Colonic mucosa (tissue), 4 donors: ENCODE measurements at regions not wholly inside any gene's neighbourhood (a gene's known extent, or its start where the extent isn't known, plus 50 kb on each side); places are given as distances from the start of the nearest gene placed in this dataset.

Experiments
- DNase-seq: peaks from one replicate; pipeline ENCODE4 v3.0.0-alpha.2; 2020
- H3K27ac ChIP-seq: fragments of 200-600 bp; one replicate; pipeline ENCODE4 v1.8.0; 2021
- H3K27me3 ChIP-seq: fragments of 200-600 bp; one replicate; pipeline ENCODE4 v1.8.0; 2021
- H3K36me3 ChIP-seq: fragments of 200-600 bp; one replicate; pipeline ENCODE4 v1.8.0; 2021
- H3K4me1 ChIP-seq: fragments of 200-600 bp; one replicate; pipeline ENCODE4 v1.8.0; 2021; ENCODE audit warnings: mild to moderate bottlenecking
- H3K4me3 ChIP-seq: fragments of 200-600 bp; one replicate; pipeline ENCODE4 v1.8.0; 2021
- H3K9ac ChIP-seq, 2 donors: one replicate each; pipeline ENCODE4 v1.7.0; 2013; ENCODE audit warnings: control low read depth in 2 of 2, low read depth in 2 of 2, low read length in 2 of 2
- H3K9me3 ChIP-seq: fragments of 200-600 bp; one replicate; pipeline ENCODE4 v1.8.0; 2021
- intact Hi-C: fragments of 100-400 bp; cut with DNase I; formaldehyde crosslinking; loops from one replicate; pipeline ENCODE4 v1.14.1; 2022
- TF ChIP-seq, protein P1 (sequence below): fragments of 200-600 bp; IDR thresholded peaks from one replicate; pipeline ENCODE4 v1.8.0; 2022; ENCODE audit warnings: antibody characterized with exemption, mild to moderate bottlenecking
- donor health status: healthy.
- donor health status: DM: no; HTN: no; CAD: no.
- donor health status: DM: no; HTN: no; CAD: no.

GRCh38 chr7:114047889-114048288 lies 129.1 kb upstream of the PPP1R3A start:
- TF ChIP-seq, protein P1, sequence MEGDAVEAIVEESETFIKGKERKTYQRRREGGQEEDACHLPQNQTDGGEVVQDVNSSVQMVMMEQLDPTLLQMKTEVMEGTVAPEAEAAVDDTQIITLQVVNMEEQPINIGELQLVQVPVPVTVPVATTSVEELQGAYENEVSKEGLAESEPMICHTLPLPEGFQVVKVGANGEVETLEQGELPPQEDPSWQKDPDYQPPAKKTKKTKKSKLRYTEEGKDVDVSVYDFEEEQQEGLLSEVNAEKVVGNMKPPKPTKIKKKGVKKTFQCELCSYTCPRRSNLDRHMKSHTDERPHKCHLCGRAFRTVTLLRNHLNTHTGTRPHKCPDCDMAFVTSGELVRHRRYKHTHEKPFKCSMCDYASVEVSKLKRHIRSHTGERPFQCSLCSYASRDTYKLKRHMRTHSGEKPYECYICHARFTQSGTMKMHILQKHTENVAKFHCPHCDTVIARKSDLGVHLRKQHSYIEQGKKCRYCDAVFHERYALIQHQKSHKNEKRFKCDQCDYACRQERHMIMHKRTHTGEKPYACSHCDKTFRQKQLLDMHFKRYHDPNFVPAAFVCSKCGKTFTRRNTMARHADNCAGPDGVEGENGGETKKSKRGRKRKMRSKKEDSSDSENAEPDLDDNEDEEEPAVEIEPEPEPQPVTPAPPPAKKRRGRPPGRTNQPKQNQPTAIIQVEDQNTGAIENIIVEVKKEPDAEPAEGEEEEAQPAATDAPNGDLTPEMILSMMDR = no peak
- Histone ChIP-seq H3K9ac (no peak overlapping the region), H3K4me3 (no peak overlapping the region), H3K27me3 (no peaks in the 10 kb centered on the region), H3K27ac (no peak overlapping the region), H3K36me3 (no peaks in the 10 kb centered on the region), H3K4me1 (no peaks in the 10 kb centered on the region), H3K9me3 (no peaks in the 10 kb centered on the region)
- intact Hi-C loops = no loop called here
- no peak for DNase-seq

- Histone ChIP-seq H3K4me3 (no peak overlapping the region), H3K36me3 (no peaks in the 10 kb centered on the region), H3K4me1 (no peaks in the 10 kb centered on the region), H3K9ac (no peak overlapping the region), H3K27ac (no peak overlapping the region), H3K9me3 (no peaks in the 10 kb centered on the region), H3K27me3 (no peaks in the 10 kb centered on the region)
- DNase-seq = no peak
- TF ChIP-seq, protein P1 = no peak
- intact Hi-C loops = no loop called here
Measured at GRCh38 chr7:114033475-114033874, 114.7 kb upstream of the PPP1R3A start.

- intact Hi-C loops = loop anchor here (10.0 kb wide), 1 partner anchor 48 kb away; no protein-coding TSS in a partner anchor
- TF ChIP-seq, protein P1 = peak; percentile 59
- Histone ChIP-seq H3K36me3 (no peaks in the 10 kb centered on the region), H3K9ac (no peak overlapping the region), H3K9me3 (no peaks in the 10 kb centered on the region), H3K4me3 (no peak overlapping the region), H3K27ac (no peak overlapping the region), H3K4me1 (no peaks in the 10 kb centered on the region), H3K27me3 (no peaks in the 10 kb centered on the region)
- DNase-seq = no peak
Measured at GRCh38 chr7:114026486-114027089, 107.8 kb upstream of the PPP1R3A start.

DNA sequence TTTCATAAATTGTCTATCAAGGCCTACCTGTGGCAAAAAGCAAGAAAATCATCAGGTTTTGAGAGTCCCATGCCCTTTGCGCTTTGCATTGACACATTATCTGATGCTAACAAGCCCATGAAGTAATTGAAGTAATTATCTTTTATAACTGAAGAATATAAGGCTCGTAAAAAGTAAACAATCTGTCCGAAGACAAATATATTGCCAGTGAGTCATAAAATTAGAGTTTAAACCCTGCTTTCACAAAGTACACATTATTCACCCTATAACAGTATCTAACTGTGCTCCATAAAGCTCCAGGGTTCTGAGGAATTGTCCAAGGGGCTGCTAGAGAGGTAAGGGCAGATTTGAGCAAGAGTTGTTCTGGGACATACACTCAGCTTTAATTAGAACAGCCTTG lies 102.3 kb upstream of the PPP1R3A start:
- Histone ChIP-seq H3K27ac (no peak overlapping the region), H3K36me3 (no peaks in the 10 kb centered on the region), H3K4me1 (peaks cover 4% of the 10 kb centered on the region), H3K9ac (no peak overlapping the region), H3K27me3 (no peaks in the 10 kb centered on the region), H3K4me3 (no peak overlapping the region), H3K9me3 (no peaks in the 10 kb centered on the region)
- intact Hi-C loops = loop anchor here (10.0 kb wide), 1 partner anchor 54 kb away; no protein-coding TSS in a partner anchor
- peak; percentile 22 for DNase-seq
- TF ChIP-seq, protein P1 = no peak

GRCh38 chr7:114008696-114009095 lies 89.9 kb upstream of the PPP1R3A start:
- no peak for DNase-seq
- Histone ChIP-seq H3K4me3 (no peak overlapping the region), H3K9ac (no peak overlapping the region), H3K36me3 (no peaks in the 10 kb centered on the region), H3K27ac (no peak overlapping the region), H3K4me1 (no peaks in the 10 kb centered on the region), H3K9me3 (no peaks in the 10 kb centered on the region), H3K27me3 (no peaks in the 10 kb centered on the region)
- intact Hi-C loops = no loop called here
- TF ChIP-seq, protein P1 = no peak
